Osteoblast (primary cell): ENCODE measurements at regions not wholly inside any gene's neighbourhood (a gene's known extent, or its start where the extent isn't known, plus 50 kb on each side); places are given as distances from the start of the nearest gene placed in this dataset.
"Not testable (repeated sequence)": the region's sequence is repeated elsewhere in the genome, so short reads cannot be mapped to it uniquely, and the experiment has no call there.

Source experiments
- DNase-seq: peaks from one replicate; pipeline ENCODE4 v3.0.0; 2011; ENCODE audit warnings: low spot score, mixed read lengths; ENCODE audit not compliant: insufficient read length; ENCODE audit errors: missing footprints
- H2AFZ ChIP-seq: 2 replicates; pipeline ENCODE4 v1.6.0; 2011; ENCODE audit warnings: mild to moderate bottlenecking, low read length
- H3K27ac ChIP-seq: 2 replicates; pipeline ENCODE4 v1.5.1; 2011; ENCODE audit warnings: mild to moderate bottlenecking, low read depth, low read length, moderate library complexity
- H3K27me3 ChIP-seq: 2 replicates; pipeline ENCODE4 v1.6.0; 2012; ENCODE audit warnings: mild to moderate bottlenecking, control low read depth, inconsistent platforms, low read length, moderate library complexity; ENCODE audit not compliant: insufficient read depth
- H3K36me3 ChIP-seq: 2 replicates; pipeline ENCODE4 v1.5.1; 2011; ENCODE audit warnings: mild to moderate bottlenecking, low read length, control low read depth, moderate library complexity; ENCODE audit not compliant: insufficient read depth
- H3K4me1 ChIP-seq: 2 replicates; pipeline ENCODE4 v1.5.1; 2011; ENCODE audit warnings: mild to moderate bottlenecking, low read length, control low read depth, moderate library complexity; ENCODE audit not compliant: insufficient read depth
- H3K4me2 ChIP-seq: 2 replicates; pipeline ENCODE4 v1.6.0; 2011; ENCODE audit warnings: mild to moderate bottlenecking, low read length; ENCODE audit not compliant: insufficient read depth
- H3K4me3 ChIP-seq: fragments of 200-600 bp; sonication (generic); 3 replicates; pipeline ENCODE4 v1.5.1; 2012; ENCODE audit warnings: mild to moderate bottlenecking, low read length, inconsistent platforms; ENCODE audit not compliant: insufficient read depth
- H3K79me2 ChIP-seq: 2 replicates; pipeline ENCODE4 v1.6.0; 2012; ENCODE audit warnings: mild to moderate bottlenecking, low read length, control low read depth, inconsistent platforms; ENCODE audit not compliant: insufficient read depth
- H3K9me3 ChIP-seq: 2 replicates; pipeline ENCODE4 v1.5.1; 2011; ENCODE audit warnings: low read depth, low read length, control low read depth
- H4K20me1 ChIP-seq: 2 replicates; pipeline ENCODE4 v1.6.0; 2012; ENCODE audit warnings: mild to moderate bottlenecking, low read length, control low read depth; ENCODE audit not compliant: insufficient read depth
- TF ChIP-seq, protein P1 (sequence below): IDR thresholded peaks from 2 replicates; pipeline ENCODE4 v1.5.1; 2011; ENCODE audit warnings: mild to moderate bottlenecking, low read depth, low read length, moderate library complexity; ENCODE audit errors: extremely low read depth

DNA sequence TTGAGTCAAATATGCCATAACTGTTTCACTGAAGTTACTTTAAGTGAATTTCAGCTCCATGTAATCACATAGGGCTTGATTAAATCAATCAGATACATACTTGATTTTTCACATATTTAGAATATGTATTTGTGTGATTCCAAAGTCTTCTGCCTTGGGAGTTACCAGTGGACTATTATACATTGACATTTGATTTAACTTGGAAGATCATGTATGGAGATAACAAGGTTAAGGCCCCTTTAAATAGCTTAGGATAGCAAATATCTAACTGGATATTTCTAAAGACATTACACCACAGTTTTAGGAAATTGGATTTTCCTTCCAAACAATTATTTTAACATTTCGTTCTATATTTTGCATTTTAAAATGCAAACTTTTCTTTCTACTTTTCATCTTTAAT lies 405.0 kb downstream of the RAP2B start:
- no peaks in the 10 kb centered on the region for H3K4me1 ChIP-seq
- H3K27ac ChIP-seq = no peak overlapping the region
- TF ChIP-seq, protein P1, sequence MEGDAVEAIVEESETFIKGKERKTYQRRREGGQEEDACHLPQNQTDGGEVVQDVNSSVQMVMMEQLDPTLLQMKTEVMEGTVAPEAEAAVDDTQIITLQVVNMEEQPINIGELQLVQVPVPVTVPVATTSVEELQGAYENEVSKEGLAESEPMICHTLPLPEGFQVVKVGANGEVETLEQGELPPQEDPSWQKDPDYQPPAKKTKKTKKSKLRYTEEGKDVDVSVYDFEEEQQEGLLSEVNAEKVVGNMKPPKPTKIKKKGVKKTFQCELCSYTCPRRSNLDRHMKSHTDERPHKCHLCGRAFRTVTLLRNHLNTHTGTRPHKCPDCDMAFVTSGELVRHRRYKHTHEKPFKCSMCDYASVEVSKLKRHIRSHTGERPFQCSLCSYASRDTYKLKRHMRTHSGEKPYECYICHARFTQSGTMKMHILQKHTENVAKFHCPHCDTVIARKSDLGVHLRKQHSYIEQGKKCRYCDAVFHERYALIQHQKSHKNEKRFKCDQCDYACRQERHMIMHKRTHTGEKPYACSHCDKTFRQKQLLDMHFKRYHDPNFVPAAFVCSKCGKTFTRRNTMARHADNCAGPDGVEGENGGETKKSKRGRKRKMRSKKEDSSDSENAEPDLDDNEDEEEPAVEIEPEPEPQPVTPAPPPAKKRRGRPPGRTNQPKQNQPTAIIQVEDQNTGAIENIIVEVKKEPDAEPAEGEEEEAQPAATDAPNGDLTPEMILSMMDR = no peak
- H3K27me3 ChIP-seq = no peaks in the 10 kb centered on the region
- H4K20me1 ChIP-seq = no peaks in the 10 kb centered on the region
- no peaks in the 10 kb centered on the region for H3K9me3 ChIP-seq
- DNase-seq = no peak
- H3K79me2 ChIP-seq = no peaks in the 10 kb centered on the region
- no peak overlapping the region for H2AFZ ChIP-seq
- H3K4me2 ChIP-seq = no peak overlapping the region
- H3K36me3 ChIP-seq = no peaks in the 10 kb centered on the region
- no peak overlapping the region for H3K4me3 ChIP-seq

DNA sequence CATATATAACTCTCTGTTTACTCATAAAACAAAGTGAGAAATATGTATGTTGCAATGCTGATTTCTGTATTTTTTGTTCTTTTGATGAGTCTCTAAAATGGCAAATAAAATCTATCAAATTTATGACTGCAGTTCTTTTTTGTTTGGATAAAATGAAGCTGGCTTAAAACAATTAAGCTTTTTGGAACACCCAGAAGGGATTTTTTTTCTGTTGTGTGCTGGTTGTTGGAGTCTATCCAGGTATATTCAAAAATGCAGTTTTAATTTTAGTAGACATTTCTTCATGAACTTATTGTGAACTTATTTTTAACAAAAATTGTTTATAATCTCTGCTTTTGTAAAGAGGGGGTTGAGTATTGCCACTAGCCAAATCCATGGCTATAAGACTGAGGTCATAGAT lies 405.5 kb downstream of the RAP2B start:
- H4K20me1 ChIP-seq = no peaks in the 10 kb centered on the region
- H3K4me3 ChIP-seq = no peak overlapping the region
- H3K36me3 ChIP-seq = no peaks in the 10 kb centered on the region
- H3K27ac ChIP-seq = no peak overlapping the region
- no peaks in the 10 kb centered on the region for H3K79me2 ChIP-seq
- H3K27me3 ChIP-seq = no peaks in the 10 kb centered on the region
- no peaks in the 10 kb centered on the region for H3K9me3 ChIP-seq
- no peak overlapping the region for H3K4me2 ChIP-seq
- TF ChIP-seq, protein P1 = no peak
- H2AFZ ChIP-seq = no peak overlapping the region
- no peaks in the 10 kb centered on the region for H3K4me1 ChIP-seq
- DNase-seq = no peak

DNA sequence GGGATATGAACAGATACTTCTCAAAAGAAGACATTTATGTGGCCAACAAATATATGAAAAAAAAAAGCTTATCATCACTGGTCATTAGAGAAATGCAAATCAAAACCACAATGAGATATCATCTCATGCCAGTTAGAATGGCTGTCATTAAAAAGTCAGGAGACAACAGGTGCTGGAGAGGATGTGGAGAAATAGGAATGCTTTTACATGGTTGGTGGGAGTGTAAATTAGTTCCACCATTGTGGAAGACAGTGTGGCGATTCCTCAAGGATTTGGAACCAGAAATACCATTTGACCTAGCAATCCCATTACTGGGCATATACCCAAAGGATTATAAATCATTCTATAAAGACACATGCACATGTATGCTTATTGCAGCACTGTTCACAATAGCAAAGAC lies 408.5 kb downstream of the RAP2B start:
- H3K4me1 ChIP-seq, H2AFZ ChIP-seq, H3K36me3 ChIP-seq, H3K9me3 ChIP-seq, DNase-seq, H3K4me2 ChIP-seq, H3K79me2 ChIP-seq, H3K4me3 ChIP-seq, H3K27me3 ChIP-seq, H4K20me1 ChIP-seq, H3K27ac ChIP-seq: not testable (repeated sequence)

DNA sequence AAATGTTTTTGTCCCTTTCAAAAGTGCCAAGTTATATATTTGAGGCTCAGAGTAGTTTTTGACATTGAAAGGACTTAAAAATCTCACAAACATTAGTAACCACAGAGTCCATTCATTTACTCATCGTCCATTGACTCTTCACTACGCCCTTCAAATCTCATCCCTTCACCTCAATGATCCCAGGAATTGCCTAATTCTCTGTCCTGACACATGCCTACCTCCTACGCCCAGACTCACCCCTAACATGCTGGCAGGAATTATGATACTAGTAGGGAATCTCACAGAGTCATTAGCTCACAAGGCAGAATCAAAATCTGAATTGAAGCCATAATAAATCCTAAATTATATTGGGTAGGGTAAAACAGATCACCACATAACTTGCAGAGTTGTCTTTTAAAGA lies 410.1 kb downstream of the RAP2B start:
- Histone ChIP-seq H3K27ac (no peak overlapping the region), H3K4me1 (no peaks in the 10 kb centered on the region), H3K27me3 (no peaks in the 10 kb centered on the region), H3K36me3 (no peaks in the 10 kb centered on the region), H3K4me2 (no peak overlapping the region), H4K20me1 (no peaks in the 10 kb centered on the region), H2AFZ (no peak overlapping the region), H3K4me3 (no peak overlapping the region), H3K9me3 (no peaks in the 10 kb centered on the region), H3K79me2 (no peaks in the 10 kb centered on the region)
- TF ChIP-seq, protein P1 = no peak
- DNase-seq = no peak

DNA sequence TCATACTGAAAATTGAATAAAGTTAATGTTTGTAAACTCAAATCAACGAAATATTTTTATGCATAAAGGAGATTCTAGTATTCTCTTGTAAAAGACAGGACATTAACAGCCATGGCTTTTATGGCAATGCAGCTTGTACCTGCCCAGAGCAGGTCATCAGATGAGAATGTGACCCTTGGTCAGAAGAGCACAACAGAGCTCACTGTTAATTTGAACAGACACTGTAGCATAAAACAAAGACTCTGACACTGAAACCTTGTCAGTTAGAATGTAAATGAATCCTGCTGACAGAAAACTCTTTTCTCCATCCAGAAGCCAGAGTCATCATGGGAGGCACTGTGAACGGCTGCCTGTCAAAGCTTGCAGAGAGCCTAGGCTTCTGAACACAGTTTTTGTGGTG lies 410.6 kb downstream of the RAP2B start:
- TF ChIP-seq, protein P1 = no peak
- Histone ChIP-seq H3K9me3 (no peaks in the 10 kb centered on the region), H3K79me2 (no peaks in the 10 kb centered on the region), H3K27ac (no peak overlapping the region), H3K36me3 (no peaks in the 10 kb centered on the region), H2AFZ (no peak overlapping the region), H3K4me2 (no peak overlapping the region), H3K4me1 (no peaks in the 10 kb centered on the region), H3K27me3 (no peaks in the 10 kb centered on the region), H3K4me3 (no peak overlapping the region), H4K20me1 (no peaks in the 10 kb centered on the region)
- DNase-seq = no peak
